ENCODE measurements at regions not wholly inside any gene's neighbourhood (a gene's known extent, or its start where the extent isn't known, plus 50 kb on each side); places are given as distances from the start of the nearest gene placed in this dataset.
"Not testable (repeated sequence)": the region's sequence is repeated elsewhere in the genome, so short reads cannot be mapped to it uniquely, and the experiment has no call there.

DNA sequence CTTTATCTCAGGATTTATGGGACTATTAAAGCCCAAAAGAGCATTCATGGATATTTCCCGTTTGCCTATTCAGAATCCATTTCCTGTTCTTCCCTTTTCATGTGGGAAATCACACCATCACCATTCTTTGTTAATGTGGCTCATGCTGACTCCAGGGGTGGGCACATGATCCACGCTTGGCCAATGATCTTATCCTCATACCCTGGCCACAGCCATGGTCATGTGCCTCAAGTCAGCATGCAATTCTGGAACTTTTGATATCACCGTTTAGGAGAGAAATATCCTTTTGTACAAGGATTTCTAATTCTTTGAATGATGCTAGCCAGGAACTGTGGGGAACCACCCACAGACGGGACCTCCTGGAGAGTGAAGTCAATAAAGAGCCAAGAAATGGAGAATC is 272.2 kb downstream of the PRELID2 start:
- no peak for DNase-seq

GRCh38 chr5:145558288-145558687 is 276.9 kb downstream of the PRELID2 start:
- no peak for DNase-seq

DNA sequence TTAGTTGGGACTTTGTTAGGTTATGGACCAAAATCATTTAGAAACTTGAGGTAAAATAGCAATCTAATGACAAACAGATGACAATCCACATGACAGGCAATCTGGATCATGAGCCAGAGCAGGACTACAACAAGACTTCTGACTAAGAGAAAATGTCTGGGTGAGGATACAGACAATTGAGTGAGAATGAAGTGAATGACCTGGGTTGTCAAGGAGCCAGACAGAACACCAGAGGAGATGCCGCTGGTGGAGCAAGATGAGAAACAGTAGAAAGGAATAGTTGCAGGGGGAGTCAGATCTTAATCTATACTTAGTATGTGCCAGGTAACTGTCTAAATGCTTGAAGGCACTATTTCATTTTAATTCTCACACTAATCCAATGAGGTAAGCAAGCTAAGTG is 277.8 kb downstream of the PRELID2 start:
- DNase-seq, result no peak

DNA sequence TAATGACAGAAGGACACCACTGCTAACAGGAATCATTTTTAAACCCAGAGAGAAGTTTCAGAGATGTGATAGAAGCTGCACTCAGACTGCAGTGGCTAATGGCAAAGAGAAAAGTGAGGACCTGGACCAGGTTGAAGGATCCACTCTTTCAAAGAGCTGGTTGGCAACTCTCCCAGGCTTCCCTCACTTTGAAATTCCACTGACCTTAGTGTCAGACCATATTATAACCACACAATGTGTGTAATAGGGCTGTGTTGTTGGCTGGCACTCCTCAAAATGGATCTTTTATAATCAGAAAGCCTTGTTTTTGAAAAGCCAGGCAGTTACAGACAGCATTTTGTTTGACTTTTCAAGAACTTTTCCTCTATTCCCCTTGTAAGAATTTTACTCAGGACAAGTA is 280.7 kb downstream of the PRELID2 start:
- DNase-seq, result no peak

DNA sequence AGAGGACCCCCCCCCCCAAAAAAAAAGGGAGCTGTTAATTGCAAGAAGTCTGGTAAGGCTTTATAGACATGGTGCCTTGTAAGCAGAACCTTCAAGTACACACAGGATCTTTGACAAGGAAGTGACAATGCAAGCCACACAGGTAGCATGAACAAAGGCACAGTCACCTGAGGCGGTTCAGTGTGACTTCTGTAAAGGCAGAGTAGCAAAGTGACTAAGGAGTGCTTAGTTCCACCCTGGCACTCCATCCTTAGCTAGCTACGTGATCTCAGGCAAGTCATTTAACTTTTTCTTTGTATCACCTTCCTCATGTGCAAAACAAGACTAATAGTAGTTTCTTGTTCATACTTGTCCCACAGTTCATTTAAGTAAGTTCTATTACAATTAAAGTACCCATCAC is 282.0 kb downstream of the PRELID2 start:
- no peak for DNase-seq

DNA sequence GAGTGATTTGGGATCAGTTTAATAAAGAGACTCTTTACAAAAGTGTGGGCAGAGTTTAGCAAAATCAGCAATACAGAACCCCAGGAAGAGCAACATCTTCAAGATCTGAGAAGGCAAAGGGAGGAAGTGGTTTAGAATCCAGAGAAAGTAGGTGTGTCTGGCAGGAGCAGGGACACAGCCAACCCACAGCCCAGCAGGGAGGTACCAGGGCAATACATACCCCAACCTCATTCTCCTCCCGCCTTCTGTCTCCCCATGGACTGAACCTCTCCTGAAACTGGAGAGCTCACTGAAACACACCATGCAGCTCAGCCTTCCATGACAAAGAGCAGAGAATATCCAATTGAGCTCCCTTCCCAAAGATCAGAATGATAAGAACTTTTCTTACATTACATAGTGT is 283.4 kb downstream of the PRELID2 start:
- DNase-seq, result no peak

DNA sequence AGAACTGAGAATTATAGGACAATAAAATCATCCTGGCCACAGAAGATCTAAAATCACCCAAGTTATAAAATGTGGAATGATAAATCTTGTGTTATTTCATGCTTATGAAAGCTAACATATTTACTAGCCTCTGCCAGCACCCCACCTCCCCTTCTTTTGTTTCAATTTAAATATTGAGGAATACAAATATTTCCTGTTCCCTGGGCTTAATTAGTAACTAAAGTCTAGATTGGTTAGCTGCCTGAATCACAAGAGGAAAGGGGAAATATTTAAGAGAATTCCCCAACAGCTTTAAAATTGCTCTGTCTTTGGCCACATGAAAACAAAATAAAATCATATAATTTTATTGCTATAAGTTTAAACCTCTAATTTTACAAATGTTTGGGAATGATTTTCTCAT is 287.0 kb downstream of the PRELID2 start:
- no peak for DNase-seq

DNA sequence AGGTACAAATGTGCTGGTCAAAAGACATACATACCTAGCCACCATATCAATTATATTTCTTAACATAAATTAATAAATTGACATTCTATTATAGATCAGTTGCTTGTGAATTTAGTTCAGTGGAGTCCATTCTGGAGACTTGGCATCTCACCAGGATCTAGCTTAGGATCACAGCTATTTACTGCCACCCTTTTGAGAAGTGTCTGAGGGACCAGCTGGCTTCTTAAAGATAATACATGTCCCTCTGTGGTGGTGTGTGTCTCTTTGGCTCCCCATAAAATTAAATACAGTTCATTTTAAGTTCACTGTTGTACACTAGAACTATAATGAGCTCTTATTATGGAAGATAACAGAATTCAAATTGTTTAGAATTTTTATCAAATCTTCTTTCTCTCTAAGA is 290.7 kb downstream of the PRELID2 start:
- DNase-seq, result no peak

DNA sequence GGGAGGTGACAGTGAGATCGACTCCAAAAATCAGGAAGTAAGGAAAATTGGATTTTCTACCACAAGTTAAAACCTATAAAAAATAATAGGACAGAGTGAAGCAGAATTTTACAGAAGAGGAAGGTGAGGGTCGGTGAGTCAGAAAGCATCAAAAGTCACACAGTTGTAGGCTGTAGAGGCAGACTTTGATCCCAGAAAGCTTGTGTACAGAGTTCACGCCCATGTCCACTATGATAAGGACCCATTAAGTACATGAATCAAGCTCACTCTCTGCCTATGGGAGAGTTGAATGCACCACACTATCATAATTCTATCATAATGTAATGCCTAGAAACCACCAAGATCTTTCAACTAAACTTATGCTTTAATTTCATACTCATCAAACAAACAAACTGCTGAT is 291.2 kb downstream of the PRELID2 start:
- DNase-seq, result no peak

- DNase-seq, result no peak
Observed at GRCh38 chr5:145540375-145540774, 294.8 kb downstream of the PRELID2 start.

- no peak for DNase-seq
Observed at GRCh38 chr5:145539201-145539600, 295.9 kb downstream of the PRELID2 start.

DNA sequence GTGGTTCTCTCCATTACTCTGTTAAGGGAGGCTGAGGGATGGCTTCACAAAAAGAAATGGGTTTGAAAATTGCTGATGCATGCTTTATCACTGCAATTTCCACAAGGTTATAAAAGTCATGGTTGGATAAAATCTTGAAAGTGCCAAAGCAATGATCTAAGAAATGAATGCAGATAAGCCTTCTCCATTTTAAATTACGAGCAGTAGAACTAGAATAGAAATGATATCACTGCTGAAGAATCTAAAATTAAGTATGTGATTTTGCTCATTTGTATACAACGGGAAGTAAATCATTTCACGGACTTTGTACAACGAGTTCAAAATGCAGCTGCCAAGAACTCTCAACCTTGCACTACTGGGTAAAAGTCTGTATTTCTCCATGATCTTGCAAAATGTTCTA is 299.0 kb downstream of the PRELID2 start:
- DNase-seq, result no peak

GRCh38 chr5:145531038-145531734 is 304.0 kb downstream of the PRELID2 start:
- peak; percentile 42 for DNase-seq

DNA sequence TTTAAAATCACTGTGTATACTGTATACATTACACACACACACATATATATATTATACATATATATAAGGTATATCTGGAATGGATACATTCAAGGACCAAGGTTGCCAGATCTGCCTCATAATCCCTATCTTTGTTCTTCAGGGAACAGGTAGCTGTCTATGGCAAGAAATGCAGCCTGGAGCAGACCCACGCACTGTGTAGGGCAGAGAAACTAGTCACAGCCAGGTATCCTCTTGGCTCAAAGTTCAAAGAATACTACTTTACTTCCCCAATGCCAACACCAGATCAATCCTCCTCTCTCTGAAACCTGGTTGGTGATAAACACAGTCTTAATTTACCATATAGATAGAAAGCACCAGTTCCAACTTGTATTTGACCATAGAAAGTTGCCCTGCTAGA is 313.6 kb downstream of the PRELID2 start:
- DNase-seq, result no peak

GRCh38 chr5:145521066-145521465 is 314.1 kb downstream of the PRELID2 start:
- no peak for DNase-seq

- DNase-seq, result no peak
Observed at GRCh38 chr5:145520335-145520734, 314.8 kb downstream of the PRELID2 start.

- not testable (repeated sequence) for DNase-seq
Observed at GRCh38 chr5:145517588-145517987, 317.6 kb downstream of the PRELID2 start.

DNA sequence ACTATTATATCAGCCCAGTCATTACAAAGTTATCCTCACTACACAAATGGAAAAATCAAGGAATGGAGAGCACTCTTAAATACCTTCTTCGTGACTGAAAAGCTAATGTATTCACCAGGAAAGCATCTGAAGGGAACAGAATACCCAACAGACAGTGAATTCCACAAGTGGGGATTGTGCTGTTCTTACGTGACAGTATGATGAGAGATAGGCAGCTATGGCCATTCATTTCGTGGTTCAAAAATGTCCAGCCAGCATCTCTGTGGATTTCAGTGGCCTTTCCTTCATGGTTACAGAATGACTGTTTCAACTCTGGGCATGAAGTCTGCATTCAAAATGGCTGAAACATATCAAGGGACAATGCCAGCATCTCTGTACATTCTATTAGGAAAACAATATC is 323.8 kb downstream of the PRELID2 start:
- DNase-seq, result no peak

- no peak for DNase-seq
Observed at GRCh38 chr5:145510769-145511168, 324.4 kb downstream of the PRELID2 start.

DNA sequence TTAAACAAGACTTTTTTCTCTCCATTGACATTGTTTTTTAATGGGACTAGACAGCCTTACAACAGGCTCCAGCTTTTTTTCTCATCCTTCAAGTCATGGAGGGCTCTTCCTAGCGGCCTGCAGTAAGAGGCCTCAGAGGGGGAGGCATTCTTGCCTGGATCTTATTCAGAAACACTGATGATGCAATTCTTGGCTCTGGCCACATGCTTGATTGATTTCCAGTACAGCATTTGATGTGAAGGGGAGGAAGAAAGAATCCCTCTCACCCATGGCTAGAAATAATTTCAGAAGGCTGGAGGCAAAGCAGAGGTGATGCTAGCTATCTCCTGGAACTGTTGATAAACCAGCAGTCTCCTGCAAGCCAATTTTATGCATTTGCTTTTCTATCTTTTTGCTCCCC is 324.8 kb downstream of the PRELID2 start:
- no peak for DNase-seq

DNA sequence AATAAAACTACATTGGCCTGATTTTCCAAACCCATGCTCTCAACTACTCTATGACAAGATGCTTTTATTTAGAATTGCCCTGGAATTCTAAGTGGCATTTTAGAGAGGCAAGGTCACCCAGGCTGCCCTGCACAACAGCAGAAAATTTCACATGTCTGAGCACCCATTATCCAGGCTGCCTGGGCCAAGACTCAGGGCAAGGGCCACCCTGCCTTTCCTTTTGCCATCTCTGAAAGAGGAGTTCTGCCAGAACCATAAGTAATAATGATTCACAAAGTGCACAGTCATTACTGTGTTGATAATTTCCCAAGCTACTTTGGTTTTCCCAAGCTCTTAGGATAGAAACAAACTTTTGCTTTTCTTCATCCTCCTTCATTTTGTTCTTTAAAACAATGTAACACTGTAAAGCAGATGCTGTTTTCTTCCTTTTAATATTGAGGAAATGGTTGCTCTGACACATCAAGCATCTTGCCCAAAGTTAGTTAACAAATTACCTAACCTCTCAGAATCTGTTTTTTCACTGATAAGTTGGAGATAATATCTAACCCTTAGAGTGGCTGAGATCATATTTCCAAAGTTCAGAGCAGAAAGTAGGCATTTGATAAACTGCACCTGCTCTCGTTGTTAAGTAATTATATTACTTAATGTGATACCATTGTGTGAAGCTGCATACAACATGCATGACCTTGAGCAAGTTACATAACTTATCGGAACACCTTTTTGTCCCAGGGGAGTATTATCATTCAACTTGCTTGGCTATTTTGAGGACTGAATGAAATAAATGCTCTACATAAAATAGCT is 325.6 kb downstream of the PRELID2 start:
- DNase-seq, result no peak

GRCh38 chr5:145506185-145506850 is 328.8 kb downstream of the PRELID2 start:
- DNase-seq, result no peak

DNA sequence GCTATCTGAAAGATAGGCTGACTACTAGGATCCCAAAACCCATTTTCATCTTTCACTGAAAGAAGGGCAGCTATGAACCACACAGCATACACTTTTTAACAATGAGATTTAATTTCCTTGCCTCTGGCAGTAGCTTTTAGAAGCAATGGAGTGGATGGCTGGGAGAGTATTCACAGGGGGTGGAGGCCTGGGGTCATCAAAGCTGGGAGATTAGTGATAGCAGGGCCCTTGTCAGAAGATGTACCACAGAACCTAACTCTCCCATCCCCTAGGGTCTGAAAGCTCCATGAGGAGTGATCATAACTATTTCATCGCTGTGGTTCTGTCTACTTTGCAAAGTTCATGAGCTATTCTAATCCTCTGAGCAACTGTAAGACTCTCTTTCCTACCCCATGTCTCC is 332.2 kb downstream of the PRELID2 start:
- DNase-seq, result no peak

DNA sequence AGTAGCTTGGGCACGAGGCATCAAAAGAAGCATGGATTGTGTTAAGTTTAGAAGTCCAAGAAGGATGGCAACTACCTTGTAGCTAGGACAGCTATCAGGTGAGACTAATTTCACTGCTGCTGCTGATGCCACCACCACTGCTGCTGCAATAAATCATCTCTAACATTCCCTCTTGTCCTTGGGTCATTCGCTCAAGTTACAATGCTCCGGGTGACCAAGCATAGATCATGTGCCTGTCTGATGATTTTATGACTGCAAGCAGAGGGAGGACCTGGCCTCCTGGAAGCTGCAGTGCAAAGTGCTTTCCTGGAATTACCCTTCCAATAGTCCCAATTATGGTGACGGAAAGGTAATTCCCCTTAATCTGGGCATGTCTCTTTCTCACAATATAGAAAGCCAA is 334.4 kb downstream of the PRELID2 start:
- no peak for DNase-seq

All from amniotic stem cell (primary cell).